ENCODE measurements at regions not wholly inside any gene's neighbourhood (a gene's known extent, or its start where the extent isn't known, plus 50 kb on each side); places are given as distances from the start of the nearest gene placed in this dataset.
"Not testable (repeated sequence)": the region's sequence is repeated elsewhere in the genome, so short reads cannot be mapped to it uniquely, and the experiment has no call there.

DNA sequence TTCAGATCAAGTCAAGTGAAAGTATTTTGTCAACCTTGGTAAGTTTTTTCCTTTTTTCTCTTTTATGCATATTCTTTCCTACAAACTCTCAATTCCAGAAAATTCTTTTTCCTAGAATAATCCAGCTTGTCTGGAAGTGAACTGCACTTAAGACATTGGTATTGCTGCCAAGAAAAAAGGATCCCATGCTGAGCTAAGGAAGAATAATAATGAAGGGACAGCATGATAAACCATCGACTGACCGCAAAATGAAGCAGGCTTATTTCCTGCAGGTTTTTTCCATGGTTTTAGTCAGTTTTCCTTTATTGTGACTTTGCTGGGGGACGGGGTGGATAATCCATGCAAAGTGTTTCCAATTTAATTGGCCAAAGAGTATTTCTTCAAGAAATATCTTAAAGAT, 857.6 kb upstream of the SLC35B3 start:
- Histone ChIP-seq H3K4me1 (no peaks in the 10 kb centered on the region), H3K36me3 (no peaks in the 10 kb centered on the region), H3K9me3 (peaks cover 0 to 28% (median 9%) of the 10 kb centered on the region in 8 donors), H3K4me3 (no peak overlapping the region), H3K27ac (no peak overlapping the region), H3K27me3 (replicated peaks in 1 of 7) (no peaks in the 10 kb centered on the region)
- no peak for DNase-seq
- 42 to 60% (median 49%) methylated on average over 3 of the region's 3 CpGs for WGBS, 5 donors
- intact Hi-C loops (cut with DNase I; ENCODE audit: low total_unique reads) = no loop called here
- TF ChIP-seq POLR2AphosphoS5 (IDR thresholded peaks at IDR 0.05) (no peak), POLR2A (IDR thresholded peaks at IDR 0.05) (no peak)
- TF ChIP-seq, protein P1, sequence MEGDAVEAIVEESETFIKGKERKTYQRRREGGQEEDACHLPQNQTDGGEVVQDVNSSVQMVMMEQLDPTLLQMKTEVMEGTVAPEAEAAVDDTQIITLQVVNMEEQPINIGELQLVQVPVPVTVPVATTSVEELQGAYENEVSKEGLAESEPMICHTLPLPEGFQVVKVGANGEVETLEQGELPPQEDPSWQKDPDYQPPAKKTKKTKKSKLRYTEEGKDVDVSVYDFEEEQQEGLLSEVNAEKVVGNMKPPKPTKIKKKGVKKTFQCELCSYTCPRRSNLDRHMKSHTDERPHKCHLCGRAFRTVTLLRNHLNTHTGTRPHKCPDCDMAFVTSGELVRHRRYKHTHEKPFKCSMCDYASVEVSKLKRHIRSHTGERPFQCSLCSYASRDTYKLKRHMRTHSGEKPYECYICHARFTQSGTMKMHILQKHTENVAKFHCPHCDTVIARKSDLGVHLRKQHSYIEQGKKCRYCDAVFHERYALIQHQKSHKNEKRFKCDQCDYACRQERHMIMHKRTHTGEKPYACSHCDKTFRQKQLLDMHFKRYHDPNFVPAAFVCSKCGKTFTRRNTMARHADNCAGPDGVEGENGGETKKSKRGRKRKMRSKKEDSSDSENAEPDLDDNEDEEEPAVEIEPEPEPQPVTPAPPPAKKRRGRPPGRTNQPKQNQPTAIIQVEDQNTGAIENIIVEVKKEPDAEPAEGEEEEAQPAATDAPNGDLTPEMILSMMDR (IDR thresholded peaks at IDR 0.05 in 8 of 11, conservative IDR thresholded peaks at IDR 0.05 in 3 of 11) = no peak

DNA sequence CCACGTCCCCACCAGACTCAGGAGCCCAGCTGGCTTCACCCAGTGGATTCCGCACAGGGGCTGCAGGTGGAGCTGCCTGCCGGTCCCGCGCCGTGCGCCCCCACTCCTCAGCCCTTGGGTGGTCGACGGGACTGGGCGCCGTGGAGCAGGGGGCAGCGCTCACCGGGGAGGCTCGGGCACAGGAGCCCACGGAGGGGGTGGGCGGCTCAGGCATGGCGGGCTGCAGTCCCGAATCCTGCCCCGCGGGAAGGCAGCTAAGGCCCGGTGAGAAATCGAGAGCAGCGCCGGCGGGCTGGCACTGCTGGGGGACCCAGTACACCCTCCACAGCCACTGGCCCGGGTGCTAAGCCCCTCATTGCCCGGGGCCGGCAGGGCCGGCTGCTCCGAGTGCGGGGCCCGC, 855.0 kb upstream of the SLC35B3 start:
- H3K4me3 ChIP-seq; H3K27me3 ChIP-seq (replicated peaks in 1 of 7); H3K36me3 ChIP-seq; H3K27ac ChIP-seq; H3K4me1 ChIP-seq; DNase-seq; intact Hi-C loops (cut with DNase I; ENCODE audit: low total_unique reads): not testable (repeated sequence)
- 82 to 96% (median 92%) methylated on average over 5 to 32 of the region's 32 CpGs for WGBS, 5 donors
- peaks cover 0 to 24% (median 9%) of the 10 kb centered on the region in 8 donors for H3K9me3 ChIP-seq

DNA sequence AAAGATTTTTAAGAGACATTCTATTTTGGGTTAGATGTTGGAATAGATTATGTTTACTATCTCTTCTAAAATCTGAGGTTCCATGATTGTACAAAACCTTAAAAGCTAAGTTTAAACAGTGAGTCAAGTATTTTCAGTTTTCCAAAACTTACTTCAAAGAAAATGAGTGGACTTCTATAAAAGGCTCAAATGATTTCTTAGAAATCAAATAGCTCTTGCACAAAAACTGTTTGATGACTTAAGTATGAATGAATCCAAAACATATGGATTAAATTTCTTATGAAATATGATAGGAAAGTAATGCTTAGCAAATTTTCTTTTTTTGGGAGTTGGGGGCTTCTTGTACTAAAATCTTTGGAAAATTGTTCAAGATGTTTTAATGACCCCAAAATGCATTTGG, 837.3 kb upstream of the SLC35B3 start:
- no peaks in the 10 kb centered on the region for H3K27me3 ChIP-seq (replicated peaks in 1 of 7)
- no peak overlapping the region for H3K27ac ChIP-seq
- no peak overlapping the region for H3K4me3 ChIP-seq
- H3K4me1 ChIP-seq = no peaks in the 10 kb centered on the region
- H3K36me3 ChIP-seq = no peaks in the 10 kb centered on the region
- no peak for DNase-seq
- peaks cover 0 to 15% (median 2%) of the 10 kb centered on the region in 8 donors for H3K9me3 ChIP-seq
- intact Hi-C loops (cut with DNase I; ENCODE audit: low total_unique reads) = no loop called here
- TF ChIP-seq POLR2AphosphoS5 (IDR thresholded peaks at IDR 0.05) (no peak), POLR2A (IDR thresholded peaks at IDR 0.05) (no peak)
- TF ChIP-seq, protein P1 (IDR thresholded peaks at IDR 0.05 in 8 of 11, conservative IDR thresholded peaks at IDR 0.05 in 3 of 11) = no peak

DNA sequence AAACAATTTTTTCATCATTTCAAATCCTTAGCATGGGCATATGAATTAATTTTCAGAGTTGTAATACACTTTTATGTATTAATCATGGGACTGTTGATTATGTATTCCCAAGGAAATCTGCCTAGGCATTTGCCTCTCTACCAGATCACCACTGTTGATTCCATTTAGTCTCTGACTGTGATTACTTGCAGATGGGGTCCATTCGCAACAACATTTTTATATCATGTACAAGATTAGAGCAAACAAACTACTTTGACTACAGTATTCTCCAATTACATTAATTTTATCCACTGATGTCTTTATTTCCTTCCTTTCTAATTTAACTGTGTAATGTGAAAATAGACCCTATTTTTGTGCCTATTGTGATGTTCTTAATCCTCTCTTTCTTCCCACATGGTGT, 831.4 kb upstream of the SLC35B3 start:
- Histone ChIP-seq H3K27ac (no peak overlapping the region), H3K4me3 (no peak overlapping the region), H3K27me3 (replicated peaks in 1 of 7) (no peaks in the 10 kb centered on the region), H3K36me3 (no peaks in the 10 kb centered on the region), H3K9me3 (peaks cover 0 to 18% (median 5%) of the 10 kb centered on the region in 8 donors), H3K4me1 (no peaks in the 10 kb centered on the region)
- no peak for DNase-seq
- intact Hi-C loops (cut with DNase I; ENCODE audit: low total_unique reads) = no loop called here
- 79 to 97% (median 94%) methylated on average over 1 of the region's 1 CpG for WGBS, 5 donors
- TF ChIP-seq POLR2AphosphoS5 (IDR thresholded peaks at IDR 0.05) = no peak
- TF ChIP-seq, protein P1 (IDR thresholded peaks at IDR 0.05 in 8 of 11, conservative IDR thresholded peaks at IDR 0.05 in 3 of 11) = no peak
- no peak for TF ChIP-seq POLR2A (IDR thresholded peaks at IDR 0.05)

- no peak for TF ChIP-seq POLR2A (IDR thresholded peaks at IDR 0.05)
- TF ChIP-seq, protein P1 (IDR thresholded peaks at IDR 0.05 in 8 of 11, conservative IDR thresholded peaks at IDR 0.05 in 3 of 11) = no peak
- TF ChIP-seq POLR2AphosphoS5 (IDR thresholded peaks at IDR 0.05) = no peak
- H3K9me3 ChIP-seq = peaks cover 0 to 23% (median 12%) of the 10 kb centered on the region in 8 donors
- no peak overlapping the region for H3K27ac ChIP-seq
- H3K4me3 ChIP-seq = no peak overlapping the region
- no peak for DNase-seq
- no peaks in the 10 kb centered on the region for H3K36me3 ChIP-seq
- intact Hi-C loops (cut with DNase I; ENCODE audit: low total_unique reads) = no loop called here
- no peaks in the 10 kb centered on the region for H3K4me1 ChIP-seq
- no peaks in the 10 kb centered on the region for H3K27me3 ChIP-seq (replicated peaks in 1 of 7)
- WGBS, 5 donors = 38 to 81% (median 52%) methylated on average over 2 of the region's 2 CpGs
Measured at GRCh38 chr6:9257215-9257614, 821.9 kb upstream of the SLC35B3 start.

Measured in spleen (tissue), 11 donors.